ENCODE measurements at regions not wholly inside any gene's neighbourhood (a gene's known extent, or its start where the extent isn't known, plus 50 kb on each side); places are given as distances from the start of the nearest gene placed in this dataset.

GRCh38 chr11:129580278-129580677 lies 204.6 kb downstream of the BARX2 start:
- H3K36me3 ChIP-seq (ENCODE audit: control insufficient read depth, insufficient read depth, low read length), result no peaks in the 10 kb centered on the region
- H3K27me3 ChIP-seq (ENCODE audit: control insufficient read depth, insufficient read depth, low read length), result no peaks in the 10 kb centered on the region
- no peak for TF ChIP-seq CTCF (IDR thresholded peaks at IDR 0.05; ENCODE audit: insufficient read depth, low read length, poor library complexity, severe bottlenecking)
- H3K4me3 ChIP-seq (ENCODE audit: low read depth, low read length), result no peak overlapping the region
- DNase-seq (ENCODE audit: low read depth), result no peak

GRCh38 chr11:129584316-129584715 lies 208.7 kb downstream of the BARX2 start:
- no peaks in the 10 kb centered on the region for H3K27me3 ChIP-seq (ENCODE audit: control insufficient read depth, insufficient read depth, low read length)

GRCh38 chr11:129589190-129589860 lies 213.7 kb downstream of the BARX2 start:
- TF ChIP-seq CTCF (IDR thresholded peaks at IDR 0.05; ENCODE audit: insufficient read depth, low read length, poor library complexity, severe bottlenecking), result no peak
- H3K36me3 ChIP-seq (ENCODE audit: control insufficient read depth, insufficient read depth, low read length), result no peaks in the 10 kb centered on the region
- DNase-seq (ENCODE audit: low read depth), result no peak

More at GRCh38 chr11:129584316-129584715, 208.7 kb downstream of the BARX2 start:
- no peak for TF ChIP-seq CTCF (IDR thresholded peaks at IDR 0.05; ENCODE audit: insufficient read depth, low read length, poor library complexity, severe bottlenecking)
- no peak for DNase-seq (ENCODE audit: low read depth)
- Histone ChIP-seq H3K4me3 (ENCODE audit: low read depth, low read length) (no peak overlapping the region), H3K36me3 (ENCODE audit: control insufficient read depth, insufficient read depth, low read length) (no peaks in the 10 kb centered on the region)

GRCh38 chr11:129590030-129590752 lies 214.5 kb downstream of the BARX2 start:
- Histone ChIP-seq H3K4me3 (ENCODE audit: low read depth, low read length) (no peak overlapping the region), H3K27me3 (ENCODE audit: control insufficient read depth, insufficient read depth, low read length) (no peaks in the 10 kb centered on the region), H3K36me3 (ENCODE audit: control insufficient read depth, insufficient read depth, low read length) (no peaks in the 10 kb centered on the region)
- TF ChIP-seq CTCF (IDR thresholded peaks at IDR 0.05; ENCODE audit: insufficient read depth, low read length, poor library complexity, severe bottlenecking), result no peak
- no peak for DNase-seq (ENCODE audit: low read depth)

More at GRCh38 chr11:129589190-129589860, 213.7 kb downstream of the BARX2 start:
- Histone ChIP-seq H3K27me3 (ENCODE audit: control insufficient read depth, insufficient read depth, low read length) (no peaks in the 10 kb centered on the region), H3K4me3 (ENCODE audit: low read depth, low read length) (no peak overlapping the region)

GRCh38 chr11:129590753-129591475 lies 215.3 kb downstream of the BARX2 start:
- Histone ChIP-seq H3K27me3 (ENCODE audit: control insufficient read depth, insufficient read depth, low read length) (no peaks in the 10 kb centered on the region), H3K36me3 (ENCODE audit: control insufficient read depth, insufficient read depth, low read length) (no peaks in the 10 kb centered on the region), H3K4me3 (ENCODE audit: low read depth, low read length) (no peak overlapping the region)
- DNase-seq (ENCODE audit: low read depth), result no peak
- no peak for TF ChIP-seq CTCF (IDR thresholded peaks at IDR 0.05; ENCODE audit: insufficient read depth, low read length, poor library complexity, severe bottlenecking)

Data from kidney epithelial cell (primary cell).